ENCODE measurements at regions not wholly inside any gene's neighbourhood (a gene's known extent, or its start where the extent isn't known, plus 50 kb on each side); places are given as distances from the start of the nearest gene placed in this dataset.
"Not testable (repeated sequence)": the region's sequence is repeated elsewhere in the genome, so short reads cannot be mapped to it uniquely, and the experiment has no call there.

GRCh38 chr1:221868593-221869303, 126.9 kb upstream of the DUSP10 start:
- no peak for TF ChIP-seq CTCF (IDR thresholded peaks at IDR 0.05; ENCODE audit: low read depth, low read length, missing control alignments)
- no peak for DNase-seq (ENCODE audit: low read depth)
- no peak overlapping the region for H3K4me3 ChIP-seq (ENCODE audit: low read depth, low read length)

GRCh38 chr1:221867003-221867402, 125.1 kb upstream of the DUSP10 start:
- no peak overlapping the region for H3K4me3 ChIP-seq (ENCODE audit: low read depth, low read length)
- no peak for DNase-seq (ENCODE audit: low read depth)
- TF ChIP-seq CTCF (IDR thresholded peaks at IDR 0.05; ENCODE audit: low read depth, low read length, missing control alignments): no peak

- no peak for TF ChIP-seq CTCF (IDR thresholded peaks at IDR 0.05; ENCODE audit: low read depth, low read length, missing control alignments)
- no peak overlapping the region for H3K4me3 ChIP-seq (ENCODE audit: low read depth, low read length)
- no peak for DNase-seq (ENCODE audit: low read depth)
Measured at GRCh38 chr1:221865808-221866207, 123.9 kb upstream of the DUSP10 start.

- no peak overlapping the region for H3K4me3 ChIP-seq (ENCODE audit: low read depth, low read length)
- no peak for DNase-seq (ENCODE audit: low read depth)
- TF ChIP-seq CTCF (IDR thresholded peaks at IDR 0.05; ENCODE audit: low read depth, low read length, missing control alignments): no peak
Measured at GRCh38 chr1:221863635-221864034, 121.7 kb upstream of the DUSP10 start.

- DNase-seq (ENCODE audit: low read depth): no peak
- H3K4me3 ChIP-seq (ENCODE audit: low read depth, low read length): no peak overlapping the region
- no peak for TF ChIP-seq CTCF (IDR thresholded peaks at IDR 0.05; ENCODE audit: low read depth, low read length, missing control alignments)
Measured at GRCh38 chr1:221862971-221863370, 121.1 kb upstream of the DUSP10 start.

GRCh38 chr1:221858818-221859611, 117.1 kb upstream of the DUSP10 start:
- DNase-seq (ENCODE audit: low read depth): no peak
- no peak for TF ChIP-seq CTCF (IDR thresholded peaks at IDR 0.05; ENCODE audit: low read depth, low read length, missing control alignments)
- no peak overlapping the region for H3K4me3 ChIP-seq (ENCODE audit: low read depth, low read length)

- DNase-seq (ENCODE audit: low read depth): not testable (repeated sequence)
Measured at GRCh38 chr1:221857094-221857444, 115.2 kb upstream of the DUSP10 start.

More at GRCh38 chr1:221857094-221857444, 115.2 kb upstream of the DUSP10 start:
- H3K4me3 ChIP-seq (ENCODE audit: low read depth, low read length): not testable (repeated sequence)

Data from GM12864 (cell line).